Activated naive CD8-positive, alpha-beta T cell treated with anti-CD3 and anti-CD28 coated beads, Interleukin-2, amount 10 ng/mL, durations not matched to agents 7 days and 5 days (primary cell): ENCODE measurements at regions not wholly inside any gene's neighbourhood (a gene's known extent, or its start where the extent isn't known, plus 50 kb on each side); places are given as distances from the start of the nearest gene placed in this dataset.

ENCODE experiments used
- ATAC-seq: fragments of 150-1000 bp; cut with Tn5 transposase; one replicate; pipeline ENCODE4 v1.10.0; 2021; ENCODE audit warnings: low read depth, moderate library complexity
- POLR2A ChIA-PET: fragments of 350-600 bp; sonication (Branson Sonifier 250); formaldehyde crosslinking; loops from one replicate; lab custom pipeline; 2021; ENCODE audit warnings: antibody characterized with exemption; lab: Charles Lee
- DNase-seq: peaks from one replicate; pipeline ENCODE4 v3.0.0; 2021
- H3K27ac Mint-ChIP-seq: one replicate; pipeline ENCODE4 v1.8.0; 2022; ENCODE audit warnings: mild to moderate bottlenecking, mixed read lengths
- H3K27me3 Mint-ChIP-seq: one replicate; pipeline ENCODE4 v1.8.0; 2022; ENCODE audit warnings: mild to moderate bottlenecking, moderate library complexity, mixed read lengths
- H3K36me3 Mint-ChIP-seq: one replicate; pipeline ENCODE4 v1.8.0; 2021; ENCODE audit warnings: mild to moderate bottlenecking, mixed read lengths
- H3K4me1 Mint-ChIP-seq: one replicate; pipeline ENCODE4 v1.8.0; 2021; ENCODE audit warnings: mixed read lengths
- H3K4me3 Mint-ChIP-seq: one replicate; pipeline ENCODE4 v1.8.0; 2022; ENCODE audit warnings: mild to moderate bottlenecking, moderate library complexity, mixed read lengths
- H3K9me3 Mint-ChIP-seq: one replicate; pipeline ENCODE4 v1.8.0; 2021; ENCODE audit warnings: mixed read lengths

GRCh38 chr16:85971902-85972638 lies 73.1 kb downstream of the IRF8 start:
- Mint-ChIP-seq H3K27me3 (no peaks in the 10 kb centered on the region), H3K27ac (no peak overlapping the region), H3K4me3 (no peak overlapping the region), H3K4me1 (peaks cover 7% of the 10 kb centered on the region), H3K9me3 (peaks cover 4% of the 10 kb centered on the region), H3K36me3 (no peaks in the 10 kb centered on the region)
- ATAC-seq (no peak), DNase-seq (no peak)
- POLR2A ChIA-PET: no interaction called here

- no peak for DNase-seq
- ATAC-seq: no peak
- H3K36me3 Mint-ChIP-seq: no peaks in the 10 kb centered on the region
- POLR2A ChIA-PET: no interaction called here
- no peak overlapping the region for H3K27ac Mint-ChIP-seq
- H3K27me3 Mint-ChIP-seq: no peaks in the 10 kb centered on the region
- H3K4me3 Mint-ChIP-seq: no peak overlapping the region
- peaks cover 4% of the 10 kb centered on the region for H3K9me3 Mint-ChIP-seq
- H3K4me1 Mint-ChIP-seq: no peaks in the 10 kb centered on the region
Observed at GRCh38 chr16:85974428-85975375, 75.7 kb downstream of the IRF8 start.

- no peak overlapping the region for H3K27ac Mint-ChIP-seq
- H3K27me3 Mint-ChIP-seq: no peaks in the 10 kb centered on the region
- POLR2A ChIA-PET: no interaction called here
Observed at GRCh38 chr16:85975451-85975981, 76.6 kb downstream of the IRF8 start.

GRCh38 chr16:85978291-85978775 lies 79.4 kb downstream of the IRF8 start:
- no peak for ATAC-seq
- Mint-ChIP-seq H3K27me3 (no peaks in the 10 kb centered on the region), H3K27ac (no peak overlapping the region), H3K36me3 (no peaks in the 10 kb centered on the region), H3K4me1 (no peaks in the 10 kb centered on the region), H3K4me3 (no peak overlapping the region), H3K9me3 (peaks cover 4% of the 10 kb centered on the region)
- POLR2A ChIA-PET: no interaction called here
- DNase-seq: no peak

More at GRCh38 chr16:85975451-85975981, 76.6 kb downstream of the IRF8 start:
- H3K4me3 Mint-ChIP-seq: no peak overlapping the region
- H3K36me3 Mint-ChIP-seq: no peaks in the 10 kb centered on the region
- no peak for DNase-seq
- H3K9me3 Mint-ChIP-seq: peaks cover 4% of the 10 kb centered on the region
- no peaks in the 10 kb centered on the region for H3K4me1 Mint-ChIP-seq
- no peak for ATAC-seq

GRCh38 chr16:85978976-85979375 lies 80.0 kb downstream of the IRF8 start:
- Mint-ChIP-seq H3K9me3 (peaks cover 3% of the 10 kb centered on the region), H3K4me1 (no peaks in the 10 kb centered on the region), H3K27me3 (no peaks in the 10 kb centered on the region), H3K36me3 (no peaks in the 10 kb centered on the region), H3K4me3 (no peak overlapping the region), H3K27ac (no peak overlapping the region)
- POLR2A ChIA-PET: no interaction called here
- DNase-seq: no peak
- ATAC-seq: no peak

- no peak overlapping the region for H3K4me3 Mint-ChIP-seq
- H3K4me1 Mint-ChIP-seq: peaks cover 4% of the 10 kb centered on the region
- H3K9me3 Mint-ChIP-seq: peaks cover 2% of the 10 kb centered on the region
- POLR2A ChIA-PET: no interaction called here
- no peaks in the 10 kb centered on the region for H3K36me3 Mint-ChIP-seq
- no peak for ATAC-seq
- no peak for DNase-seq
- H3K27me3 Mint-ChIP-seq: no peaks in the 10 kb centered on the region
- no peak overlapping the region for H3K27ac Mint-ChIP-seq
Observed at GRCh38 chr16:85979605-85980004, 80.6 kb downstream of the IRF8 start.

- ATAC-seq (no peak), DNase-seq (no peak)
- H3K27me3 Mint-ChIP-seq: no peaks in the 10 kb centered on the region
- H3K4me1 Mint-ChIP-seq: peaks cover 10% of the 10 kb centered on the region
- H3K36me3 Mint-ChIP-seq: no peaks in the 10 kb centered on the region
- H3K9me3 Mint-ChIP-seq: no peaks in the 10 kb centered on the region
- H3K27ac Mint-ChIP-seq: no peak overlapping the region
- POLR2A ChIA-PET: no interaction called here
- no peak overlapping the region for H3K4me3 Mint-ChIP-seq
Observed at GRCh38 chr16:85980686-85981085, 81.7 kb downstream of the IRF8 start.

GRCh38 chr16:85981826-85982562 lies 83.0 kb downstream of the IRF8 start:
- DNase-seq (no peak), ATAC-seq (no peak)
- Mint-ChIP-seq H3K36me3 (no peaks in the 10 kb centered on the region), H3K27me3 (no peaks in the 10 kb centered on the region), H3K27ac (no peak overlapping the region), H3K4me3 (no peak overlapping the region), H3K4me1 (peaks cover 16% of the 10 kb centered on the region), H3K9me3 (no peaks in the 10 kb centered on the region)
- POLR2A ChIA-PET: interaction anchor here (0.6 to 0.9 kb wide), 2 partner anchors 22 to 36 kb away, joined by 3 to 10 read pairs; no protein-coding TSS in a partner anchor

- ATAC-seq (no peak), DNase-seq (no peak)
- POLR2A ChIA-PET: no interaction called here
- Mint-ChIP-seq H3K27ac (no peak overlapping the region), H3K9me3 (no peaks in the 10 kb centered on the region), H3K36me3 (no peaks in the 10 kb centered on the region), H3K27me3 (no peaks in the 10 kb centered on the region), H3K4me1 (peaks cover 20% of the 10 kb centered on the region), H3K4me3 (no peak overlapping the region)
Observed at GRCh38 chr16:85982563-85982939, 83.6 kb downstream of the IRF8 start.

GRCh38 chr16:85983064-85983463 lies 84.1 kb downstream of the IRF8 start:
- Mint-ChIP-seq H3K27me3 (no peaks in the 10 kb centered on the region), H3K27ac (no peak overlapping the region), H3K36me3 (no peaks in the 10 kb centered on the region), H3K9me3 (no peaks in the 10 kb centered on the region), H3K4me1 (peaks cover 24% of the 10 kb centered on the region), H3K4me3 (no peak overlapping the region)
- POLR2A ChIA-PET: interaction anchor here (1.2 kb wide), 1 partner anchor 164 kb away, joined by 5 read pairs; no protein-coding TSS in a partner anchor
- no peak for ATAC-seq
- DNase-seq: no peak

GRCh38 chr16:85983606-85984230 lies 84.8 kb downstream of the IRF8 start:
- DNase-seq (no peak), ATAC-seq (no peak)
- peaks cover 29% of the 10 kb centered on the region for H3K4me1 Mint-ChIP-seq
- no peak overlapping the region for H3K4me3 Mint-ChIP-seq
- no peaks in the 10 kb centered on the region for H3K9me3 Mint-ChIP-seq
- no peaks in the 10 kb centered on the region for H3K36me3 Mint-ChIP-seq
- no peaks in the 10 kb centered on the region for H3K27me3 Mint-ChIP-seq
- POLR2A ChIA-PET: interaction anchor here (1.2 kb wide), 1 partner anchor 164 kb away, joined by 5 read pairs; no protein-coding TSS in a partner anchor
- H3K27ac Mint-ChIP-seq: no peak overlapping the region

- ATAC-seq (no peak), DNase-seq (no peak)
- no peak overlapping the region for H3K27ac Mint-ChIP-seq
- POLR2A ChIA-PET: interaction anchor here (1.1 kb wide), 1 partner anchor 163 kb away, joined by 3 read pairs; no protein-coding TSS in a partner anchor
- H3K27me3 Mint-ChIP-seq: no peaks in the 10 kb centered on the region
- H3K4me1 Mint-ChIP-seq: peaks cover 33% of the 10 kb centered on the region
- no peaks in the 10 kb centered on the region for H3K9me3 Mint-ChIP-seq
- no peaks in the 10 kb centered on the region for H3K36me3 Mint-ChIP-seq
- H3K4me3 Mint-ChIP-seq: no peak overlapping the region
Observed at GRCh38 chr16:85984231-85984880, 85.4 kb downstream of the IRF8 start.
